AG04450 (cell line): ENCODE measurements at regions not wholly inside any gene's neighbourhood (a gene's known extent, or its start where the extent isn't known, plus 50 kb on each side); places are given as distances from the start of the nearest gene placed in this dataset.

ENCODE experiments used
- CTCF ChIA-PET: fragments of 300-600, 350-600 bp; formaldehyde crosslinking; extraction: SDS; loops from one replicate; lab custom pipeline; 2022; ENCODE audit warnings: antibody characterized with exemption, inconsistent platforms; lab: Charles Lee
- POLR2A ChIA-PET: fragments of 350-600 bp; formaldehyde crosslinking; extraction: SDS; loops from one replicate; lab custom pipeline; 2021; ENCODE audit warnings: antibody characterized with exemption, inconsistent platforms; lab: Yijun Ruan, JAX
- DNase-seq: peaks from one replicate; pipeline ENCODE4 v3.0.0-alpha.2; 2011; ENCODE audit warnings: low read depth, low spot score
- H3K27ac ChIP-seq: one replicate; pipeline ENCODE4 v1.5.1; 2012; ENCODE audit warnings: low read depth, low read length, control low read depth
- H3K27me3 ChIP-seq: one replicate; pipeline ENCODE4 v1.6.0; 2012; ENCODE audit warnings: low read length; ENCODE audit not compliant: control insufficient read depth, insufficient read depth
- H3K4me3 ChIP-seq: 2 replicates; pipeline ENCODE4 v1.5.1; 2011; ENCODE audit warnings: mild to moderate bottlenecking, low read depth, low read length, control low read depth
- H3K9me3 ChIP-seq: 2 replicates; pipeline ENCODE4 v1.5.1; 2012; ENCODE audit warnings: low read length; ENCODE audit not compliant: control insufficient read depth, insufficient read depth
- CTCF ChIP-seq: IDR thresholded peaks from 2 replicates; pipeline ENCODE4 v1.5.1; 2011; ENCODE audit warnings: low read depth, low read length, control low read depth, inconsistent platforms

- no peaks in the 10 kb centered on the region for H3K9me3 ChIP-seq
- TF ChIP-seq CTCF: no peak
- no peak overlapping the region for H3K27ac ChIP-seq
- POLR2A ChIA-PET: no interaction called here
- no peaks in the 10 kb centered on the region for H3K27me3 ChIP-seq
- no peak for DNase-seq
- H3K4me3 ChIP-seq: no peak overlapping the region
- CTCF ChIA-PET: no interaction called here
Observed at GRCh38 chr9:107954312-107954711, 464.7 kb upstream of the KLF4 start.

- no peak for DNase-seq
- Histone ChIP-seq H3K27ac (no peak overlapping the region), H3K27me3 (no peaks in the 10 kb centered on the region), H3K9me3 (no peaks in the 10 kb centered on the region), H3K4me3 (no peak overlapping the region)
- no peak for TF ChIP-seq CTCF
- ChIA-PET POLR2A (no interaction called here), CTCF (no interaction called here)
Observed at GRCh38 chr9:107953556-107954125, 464.1 kb upstream of the KLF4 start.

GRCh38 chr9:107952773-107953172 lies 463.2 kb upstream of the KLF4 start:
- no peak for TF ChIP-seq CTCF
- no peak overlapping the region for H3K27ac ChIP-seq
- ChIA-PET POLR2A (no interaction called here), CTCF (no interaction called here)
- H3K27me3 ChIP-seq: no peaks in the 10 kb centered on the region
- no peak overlapping the region for H3K4me3 ChIP-seq
- no peak for DNase-seq
- H3K9me3 ChIP-seq: no peaks in the 10 kb centered on the region

DNA sequence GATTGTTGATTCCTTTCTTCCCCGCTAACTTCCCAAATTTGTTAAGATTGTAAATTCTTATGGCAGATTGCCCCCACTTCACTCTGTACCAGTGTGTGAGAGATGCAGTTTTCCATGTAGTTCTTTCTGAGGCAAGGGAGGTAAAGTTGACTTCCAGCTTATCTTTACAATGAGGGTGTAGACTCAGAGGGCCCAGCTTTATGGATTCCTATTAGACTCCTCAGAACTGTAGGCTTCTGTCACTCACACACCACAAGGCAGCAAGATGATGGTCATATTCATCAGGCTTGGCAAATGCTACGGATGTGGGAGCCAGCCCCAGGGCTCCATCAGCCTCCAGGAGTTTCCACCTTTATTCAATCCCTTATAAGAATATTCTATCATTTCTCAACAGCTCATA lies 461.9 kb upstream of the KLF4 start:
- no peak for TF ChIP-seq CTCF
- DNase-seq: no peak
- ChIA-PET POLR2A (no interaction called here), CTCF (no interaction called here)
- H3K9me3 ChIP-seq: no peaks in the 10 kb centered on the region
- no peak overlapping the region for H3K27ac ChIP-seq
- H3K4me3 ChIP-seq: no peak overlapping the region
- no peaks in the 10 kb centered on the region for H3K27me3 ChIP-seq

DNA sequence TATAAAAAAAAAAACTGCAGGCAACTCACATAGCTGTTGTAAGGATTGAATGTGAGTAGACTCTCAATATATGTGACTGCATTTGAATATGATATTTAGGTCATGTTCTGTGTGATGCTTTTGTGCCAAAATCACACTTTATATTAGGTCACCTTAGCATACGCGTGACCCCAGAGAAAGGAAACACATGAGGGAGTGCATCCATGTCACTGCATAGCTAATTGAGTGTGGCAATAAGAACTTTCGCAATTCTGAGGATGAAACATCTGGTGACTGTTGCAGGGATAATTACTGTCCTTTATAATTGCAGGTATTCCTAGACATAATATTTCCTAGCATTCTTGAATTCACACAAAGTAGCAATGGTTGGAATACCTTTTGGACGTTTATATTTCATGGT lies 459.5 kb upstream of the KLF4 start:
- Histone ChIP-seq H3K27me3 (no peaks in the 10 kb centered on the region), H3K9me3 (no peaks in the 10 kb centered on the region), H3K4me3 (no peak overlapping the region), H3K27ac (no peak overlapping the region)
- CTCF ChIA-PET: no interaction called here
- POLR2A ChIA-PET: no interaction called here
- no peak for TF ChIP-seq CTCF
- DNase-seq: no peak
